ENCODE measurements at regions not wholly inside any gene's neighbourhood (a gene's known extent, or its start where the extent isn't known, plus 50 kb on each side); places are given as distances from the start of the nearest gene placed in this dataset.

- Mint-ChIP-seq H3K4me1 (peaks cover 0 to 4% of the 10 kb centered on the region in 2 donors), H3K27me3 (ENCODE audit: low read depth in 2 of 2) (peaks cover 7% of the 10 kb centered on the region in 2 donors), H3K27ac (no peak overlapping the region), H3K9me3 (peaks cover 0 to 2% of the 10 kb centered on the region in 2 donors), H3K4me3 (no peak overlapping the region), H3K36me3 (no peaks in the 10 kb centered on the region)
- Histone ChIP-seq H3K9me3 (ENCODE audit: control insufficient read depth, insufficient read depth, low read length) (no peaks in the 10 kb centered on the region), H3K27ac (ENCODE audit: low read length) (no peak overlapping the region), H3K27me3 (ENCODE audit: control insufficient read depth, insufficient read depth, low read length) (no peaks in the 10 kb centered on the region), H3K4me1 (ENCODE audit: control insufficient read depth, insufficient read depth, low read length) (no peaks in the 10 kb centered on the region), H3K36me3 (ENCODE audit: control insufficient read depth, insufficient read depth, low read length) (no peaks in the 10 kb centered on the region), H3K4me3 (ENCODE audit: low read length) (no peak overlapping the region)
- intact Hi-C loops (cut with micrococcal nuclease): no loop called here
- WGBS (ENCODE audit: insufficient coverage): 43% methylated on average over 3 of the region's 3 CpGs
- no peak for ATAC-seq
- no peak for TF ChIP-seq CTCF (IDR thresholded peaks at IDR 0.05)
- no peak for DNase-seq
Measured at GRCh38 chr14:84064316-84065125, 1465.4 kb upstream of the FLRT2 start.

- H3K4me3 Mint-ChIP-seq: no peak overlapping the region
- intact Hi-C loops (cut with micrococcal nuclease): no loop called here
- H3K36me3 Mint-ChIP-seq: no peaks in the 10 kb centered on the region
- H3K9me3 ChIP-seq (ENCODE audit: control insufficient read depth, insufficient read depth, low read length): no peaks in the 10 kb centered on the region
- peaks cover 0 to 2% of the 10 kb centered on the region in 2 donors for H3K9me3 Mint-ChIP-seq
- TF ChIP-seq CTCF (IDR thresholded peaks at IDR 0.05): no peak
- H3K27ac ChIP-seq (ENCODE audit: low read length): no peak overlapping the region
- H3K27ac Mint-ChIP-seq: no peak overlapping the region
- H3K4me1 ChIP-seq (ENCODE audit: control insufficient read depth, insufficient read depth, low read length): no peaks in the 10 kb centered on the region
- no peak overlapping the region for H3K4me3 ChIP-seq (ENCODE audit: low read length)
- peaks cover 0 to 4% of the 10 kb centered on the region in 2 donors for H3K4me1 Mint-ChIP-seq
- no peaks in the 10 kb centered on the region for H3K27me3 ChIP-seq (ENCODE audit: control insufficient read depth, insufficient read depth, low read length)
- H3K27me3 Mint-ChIP-seq (ENCODE audit: low read depth in 2 of 2): peaks cover 7% of the 10 kb centered on the region in 2 donors
- WGBS (ENCODE audit: insufficient coverage): no CpG with 5 or more reads among the region's 5 CpGs
- ATAC-seq: no peak
- DNase-seq: no peak
- no peaks in the 10 kb centered on the region for H3K36me3 ChIP-seq (ENCODE audit: control insufficient read depth, insufficient read depth, low read length)
Measured at GRCh38 chr14:84065811-84066210, 1464.1 kb upstream of the FLRT2 start.

- no peak for DNase-seq
- Histone ChIP-seq H3K9me3 (ENCODE audit: control insufficient read depth, insufficient read depth, low read length) (no peaks in the 10 kb centered on the region), H3K36me3 (ENCODE audit: control insufficient read depth, insufficient read depth, low read length) (no peaks in the 10 kb centered on the region), H3K27me3 (ENCODE audit: control insufficient read depth, insufficient read depth, low read length) (no peaks in the 10 kb centered on the region), H3K4me1 (ENCODE audit: control insufficient read depth, insufficient read depth, low read length) (no peaks in the 10 kb centered on the region), H3K27ac (ENCODE audit: low read length) (no peak overlapping the region), H3K4me3 (ENCODE audit: low read length) (no peak overlapping the region)
- no peak for TF ChIP-seq CTCF (IDR thresholded peaks at IDR 0.05)
- H3K4me3 Mint-ChIP-seq: no peak overlapping the region
- peaks cover 0 to 8% of the 10 kb centered on the region in 2 donors for H3K27me3 Mint-ChIP-seq (ENCODE audit: low read depth in 2 of 2)
- no peaks in the 10 kb centered on the region for H3K36me3 Mint-ChIP-seq
- no peaks in the 10 kb centered on the region for H3K4me1 Mint-ChIP-seq
- ATAC-seq: no peak
- peaks cover 0 to 2% of the 10 kb centered on the region in 2 donors for H3K9me3 Mint-ChIP-seq
- intact Hi-C loops (cut with micrococcal nuclease): no loop called here
- 100% methylated on average over 1 of the region's 2 CpGs for WGBS (ENCODE audit: insufficient coverage)
- no peak overlapping the region for H3K27ac Mint-ChIP-seq
Measured at GRCh38 chr14:84068288-84068687, 1461.7 kb upstream of the FLRT2 start.

- Mint-ChIP-seq H3K9me3 (peaks cover 0 to 2% of the 10 kb centered on the region in 2 donors), H3K27ac (no peak overlapping the region), H3K4me1 (no peaks in the 10 kb centered on the region), H3K27me3 (ENCODE audit: low read depth in 2 of 2) (peaks cover 0 to 8% of the 10 kb centered on the region in 2 donors), H3K4me3 (no peak overlapping the region), H3K36me3 (no peaks in the 10 kb centered on the region)
- WGBS (ENCODE audit: insufficient coverage): 100% methylated on average over 1 of the region's 1 CpG
- Histone ChIP-seq H3K27me3 (ENCODE audit: control insufficient read depth, insufficient read depth, low read length) (no peaks in the 10 kb centered on the region), H3K4me3 (ENCODE audit: low read length) (no peak overlapping the region), H3K36me3 (ENCODE audit: control insufficient read depth, insufficient read depth, low read length) (no peaks in the 10 kb centered on the region), H3K27ac (ENCODE audit: low read length) (no peak overlapping the region), H3K4me1 (ENCODE audit: control insufficient read depth, insufficient read depth, low read length) (no peaks in the 10 kb centered on the region), H3K9me3 (ENCODE audit: control insufficient read depth, insufficient read depth, low read length) (no peaks in the 10 kb centered on the region)
- no peak for DNase-seq
- intact Hi-C loops (cut with micrococcal nuclease): no loop called here
- no peak for ATAC-seq
- TF ChIP-seq CTCF (IDR thresholded peaks at IDR 0.05): no peak
Measured at GRCh38 chr14:84071061-84071460, 1458.9 kb upstream of the FLRT2 start.

Measured in natural killer cell (primary cell).